GM12874 (cell line): ENCODE measurements at regions not wholly inside any gene's neighbourhood (a gene's known extent, or its start where the extent isn't known, plus 50 kb on each side); places are given as distances from the start of the nearest gene placed in this dataset.

Experiments used
- TF ChIP-seq, protein P1 (sequence below): IDR thresholded peaks from 2 replicates; pipeline ENCODE4 v1.5.1; 2011; ENCODE audit warnings: low read depth, mild to moderate bottlenecking, control low read depth, low read length, moderate library complexity; ENCODE audit not compliant: insufficient read depth

DNA sequence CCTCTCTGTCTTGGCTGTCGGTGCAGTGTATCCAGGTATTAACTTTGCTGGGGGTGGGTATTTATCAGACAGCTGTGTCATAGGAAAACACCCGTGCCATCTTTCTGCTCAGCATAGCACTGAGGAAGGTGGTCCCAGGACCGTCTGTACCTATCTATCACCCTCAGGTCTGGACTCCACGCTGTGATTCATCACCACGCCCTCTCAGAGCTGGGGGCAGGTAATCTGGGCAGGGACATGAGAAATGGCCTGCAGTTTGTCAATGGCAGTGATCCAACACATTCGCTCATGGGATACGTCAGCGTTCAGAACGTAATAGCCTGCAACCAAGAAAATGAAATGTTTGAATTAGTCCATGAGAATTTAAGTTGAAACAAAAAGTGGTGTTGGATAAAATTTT, 151.6 kb upstream of the MAP1B start:
- TF ChIP-seq, protein P1, sequence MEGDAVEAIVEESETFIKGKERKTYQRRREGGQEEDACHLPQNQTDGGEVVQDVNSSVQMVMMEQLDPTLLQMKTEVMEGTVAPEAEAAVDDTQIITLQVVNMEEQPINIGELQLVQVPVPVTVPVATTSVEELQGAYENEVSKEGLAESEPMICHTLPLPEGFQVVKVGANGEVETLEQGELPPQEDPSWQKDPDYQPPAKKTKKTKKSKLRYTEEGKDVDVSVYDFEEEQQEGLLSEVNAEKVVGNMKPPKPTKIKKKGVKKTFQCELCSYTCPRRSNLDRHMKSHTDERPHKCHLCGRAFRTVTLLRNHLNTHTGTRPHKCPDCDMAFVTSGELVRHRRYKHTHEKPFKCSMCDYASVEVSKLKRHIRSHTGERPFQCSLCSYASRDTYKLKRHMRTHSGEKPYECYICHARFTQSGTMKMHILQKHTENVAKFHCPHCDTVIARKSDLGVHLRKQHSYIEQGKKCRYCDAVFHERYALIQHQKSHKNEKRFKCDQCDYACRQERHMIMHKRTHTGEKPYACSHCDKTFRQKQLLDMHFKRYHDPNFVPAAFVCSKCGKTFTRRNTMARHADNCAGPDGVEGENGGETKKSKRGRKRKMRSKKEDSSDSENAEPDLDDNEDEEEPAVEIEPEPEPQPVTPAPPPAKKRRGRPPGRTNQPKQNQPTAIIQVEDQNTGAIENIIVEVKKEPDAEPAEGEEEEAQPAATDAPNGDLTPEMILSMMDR, result no peak

DNA sequence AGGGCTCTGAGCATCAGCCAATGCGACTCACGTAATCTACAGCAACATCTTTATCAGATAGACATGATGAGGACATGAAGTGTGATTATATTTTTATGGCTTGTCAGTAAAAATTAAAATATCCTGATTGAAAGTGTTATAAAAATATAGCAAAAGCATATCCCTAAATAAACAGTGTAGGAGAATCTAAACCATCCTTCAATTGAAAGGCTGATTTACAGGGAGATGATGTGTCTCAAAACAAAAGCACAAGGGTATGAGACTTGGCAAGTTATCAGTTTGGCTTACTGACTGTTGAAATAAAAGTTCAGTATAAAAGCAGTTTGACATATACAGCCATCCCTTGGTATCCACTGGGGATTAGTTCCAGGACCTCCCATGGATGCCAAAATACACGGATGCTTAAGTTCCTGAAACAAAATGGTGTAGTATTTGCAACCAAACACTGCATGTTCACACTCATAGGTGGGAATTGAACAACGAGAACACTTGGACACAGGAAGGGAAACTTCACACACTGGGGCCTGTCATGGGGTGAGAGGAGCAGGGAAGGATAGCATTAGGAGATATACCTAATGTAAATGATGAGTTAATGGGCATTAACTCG, 149.9 kb upstream of the MAP1B start:
- TF ChIP-seq, protein P1, result no peak

DNA sequence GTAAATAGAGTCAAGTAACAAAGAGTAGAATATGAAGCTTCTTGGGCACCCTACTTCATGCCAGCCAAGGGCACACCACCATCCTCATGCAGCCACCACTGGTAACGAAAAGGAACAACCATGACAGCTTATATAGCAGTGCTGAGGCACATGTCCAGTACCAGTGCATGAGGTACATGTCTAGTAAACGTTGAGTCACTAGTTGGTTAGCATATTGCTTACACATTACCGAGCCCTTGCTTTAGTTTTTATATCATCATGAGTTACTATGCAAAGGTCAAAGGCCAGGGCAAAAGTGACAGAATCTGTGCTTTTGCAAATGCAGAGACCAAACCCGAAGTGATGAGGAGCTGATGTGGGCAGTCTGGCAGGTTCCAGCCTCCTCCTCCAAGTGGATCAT, 147.1 kb upstream of the MAP1B start:
- TF ChIP-seq, protein P1, result no peak

DNA sequence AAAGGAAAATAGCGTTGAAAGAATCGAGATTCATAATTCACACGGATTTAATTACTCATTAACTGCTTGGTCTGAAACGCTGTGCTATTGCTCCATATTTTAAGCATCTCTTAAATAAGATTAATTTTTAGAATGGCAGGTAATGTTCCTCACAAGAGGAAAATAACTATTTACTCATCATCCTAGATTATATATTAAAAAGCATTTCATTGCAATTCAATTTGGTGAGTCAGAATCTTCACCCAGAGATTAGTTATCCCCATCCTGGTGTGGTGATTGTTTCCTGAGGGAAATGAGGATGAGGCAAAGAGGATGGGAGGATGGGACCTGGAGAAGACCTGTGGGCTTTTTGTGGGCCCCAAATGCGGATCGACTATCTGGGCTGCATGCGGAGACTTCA, 145.5 kb upstream of the MAP1B start:
- TF ChIP-seq, protein P1, result no peak

DNA sequence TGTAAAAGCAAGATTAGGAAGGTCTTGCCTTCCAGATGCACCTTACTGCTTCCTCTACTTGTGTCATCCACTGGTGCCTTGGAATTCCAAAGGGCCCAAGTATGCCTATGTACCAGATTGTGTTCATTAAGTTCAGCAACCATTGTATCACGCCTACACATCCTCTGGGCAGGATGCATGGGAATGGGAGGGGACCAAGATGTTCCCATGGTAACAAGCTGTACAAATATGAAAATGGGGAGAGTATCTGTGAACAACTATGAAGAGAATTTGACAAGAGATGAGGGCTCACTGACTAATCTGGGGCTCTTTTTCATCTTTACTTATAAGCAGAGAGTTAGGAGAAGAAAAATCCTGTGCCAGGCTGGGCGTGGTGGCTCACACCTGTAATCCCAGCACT, 137.8 kb upstream of the MAP1B start:
- TF ChIP-seq, protein P1, result no peak

DNA sequence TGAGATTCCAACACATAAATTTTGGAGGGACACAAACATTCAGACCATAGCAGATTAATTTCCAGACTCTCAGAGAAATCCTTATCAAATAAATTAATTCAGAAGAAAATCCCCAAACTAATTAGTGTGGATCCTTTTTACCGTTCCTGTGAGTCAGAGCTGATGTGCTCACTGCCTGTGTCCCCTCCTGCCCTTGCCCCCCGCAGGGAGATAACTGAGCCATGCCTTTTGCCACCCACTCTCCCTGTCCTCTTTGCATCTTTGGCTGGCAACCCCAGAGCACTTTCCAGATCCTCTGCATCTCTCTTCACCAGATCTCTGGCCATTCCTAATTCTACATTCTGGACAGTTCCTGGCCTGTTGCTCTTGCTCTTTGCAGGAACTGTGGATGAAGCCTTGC, 135.4 kb upstream of the MAP1B start:
- TF ChIP-seq, protein P1, result no peak

DNA sequence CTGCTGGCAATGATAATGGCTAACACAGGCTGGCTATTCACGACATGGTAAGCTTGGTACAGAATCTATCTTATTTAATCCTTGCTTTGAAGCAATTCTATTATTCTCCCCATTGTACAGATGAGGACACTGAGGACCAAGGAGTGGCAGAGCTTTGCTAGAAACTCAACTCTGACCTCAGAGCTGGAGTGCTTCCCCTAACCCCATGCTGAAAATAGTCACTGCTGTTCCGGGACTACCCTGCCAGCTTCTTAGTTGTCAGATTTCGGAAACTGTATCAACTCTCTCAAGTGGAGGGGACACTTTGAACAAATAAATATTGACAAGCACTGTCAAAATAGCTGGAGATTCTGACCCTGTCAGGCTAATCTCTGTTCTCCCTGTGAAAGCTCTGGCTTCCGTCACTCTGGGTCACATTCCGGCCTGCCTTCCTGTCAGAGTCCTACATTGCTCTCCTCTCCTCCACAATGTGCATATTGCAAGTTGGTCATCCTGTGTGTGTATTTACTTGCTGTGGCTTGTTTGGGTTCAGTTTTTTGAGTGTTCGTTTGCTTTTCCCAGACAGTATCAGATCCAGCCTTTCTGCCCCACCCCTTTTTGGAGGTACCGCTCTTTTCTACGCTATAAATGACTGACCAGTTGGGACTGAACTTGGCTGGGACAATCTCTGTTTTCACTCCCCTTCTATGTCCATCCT, 134.3 kb upstream of the MAP1B start:
- TF ChIP-seq, protein P1, result no peak
